ENCODE measurements at regions not wholly inside any gene's neighbourhood (a gene's known extent, or its start where the extent isn't known, plus 50 kb on each side); places are given as distances from the start of the nearest gene placed in this dataset.
"Not testable (repeated sequence)": the region's sequence is repeated elsewhere in the genome, so short reads cannot be mapped to it uniquely, and the experiment has no call there.

DNA sequence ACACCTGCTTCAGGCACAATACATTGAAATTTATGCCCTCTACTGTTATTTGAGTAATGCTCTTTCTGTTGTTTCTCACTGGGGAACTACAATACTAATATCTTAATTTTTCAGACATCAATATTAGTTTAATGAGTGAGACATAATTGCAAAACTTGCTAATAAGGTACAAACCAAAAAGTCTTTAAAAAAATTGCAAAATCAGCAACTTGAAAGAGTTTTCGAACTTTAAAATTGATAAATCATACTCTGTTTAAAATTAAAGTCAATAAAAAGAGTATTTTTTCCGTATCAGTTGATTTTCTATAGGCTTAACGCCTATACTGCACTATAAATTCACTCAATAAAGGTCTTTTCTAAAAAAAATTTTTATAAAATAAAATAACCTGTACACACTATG, 1735.9 kb upstream of the SEL1L start:
- DNase-seq (ENCODE audit: low read depth, low spot score): no peak

DNA sequence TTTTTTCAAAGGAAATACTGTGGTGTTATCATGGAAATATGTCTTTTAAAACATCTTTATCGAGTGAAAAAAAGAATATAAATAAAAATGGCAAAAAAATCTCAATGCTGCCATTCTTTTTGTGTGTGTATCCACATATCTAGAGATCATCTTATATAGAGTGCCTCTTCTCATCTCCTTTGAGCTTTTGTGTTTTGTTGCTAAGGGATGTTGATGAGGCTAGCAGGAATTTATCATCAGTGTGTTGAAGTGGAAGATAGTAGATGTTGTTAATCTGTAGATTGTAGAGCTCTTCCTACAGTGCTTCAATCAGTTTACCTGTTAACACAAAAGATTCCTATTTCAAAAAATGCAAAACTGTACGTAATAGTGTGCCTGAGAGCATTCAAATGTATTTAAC, 1738.0 kb upstream of the SEL1L start:
- no peak for DNase-seq (ENCODE audit: low read depth, low spot score)

DNA sequence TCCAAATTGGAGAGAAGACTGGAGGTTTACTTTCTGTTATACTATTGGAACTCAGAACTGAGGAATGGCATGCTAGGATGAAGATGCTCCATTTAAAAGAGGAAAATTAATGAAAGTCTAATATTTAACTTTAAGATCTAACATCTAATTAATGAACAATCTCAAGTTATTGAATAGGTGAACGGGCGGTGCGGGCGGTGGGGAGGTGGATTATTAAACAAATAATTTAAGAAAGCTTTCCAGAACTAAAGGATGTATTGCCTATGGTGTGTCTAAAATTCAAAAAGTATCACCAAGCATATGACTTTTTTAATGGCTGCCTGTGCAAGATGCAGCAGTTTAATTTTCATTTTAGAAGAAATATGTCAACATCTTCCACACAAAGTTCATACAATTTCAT, 1747.1 kb upstream of the SEL1L start:
- no peak for DNase-seq (ENCODE audit: low read depth, low spot score)

DNA sequence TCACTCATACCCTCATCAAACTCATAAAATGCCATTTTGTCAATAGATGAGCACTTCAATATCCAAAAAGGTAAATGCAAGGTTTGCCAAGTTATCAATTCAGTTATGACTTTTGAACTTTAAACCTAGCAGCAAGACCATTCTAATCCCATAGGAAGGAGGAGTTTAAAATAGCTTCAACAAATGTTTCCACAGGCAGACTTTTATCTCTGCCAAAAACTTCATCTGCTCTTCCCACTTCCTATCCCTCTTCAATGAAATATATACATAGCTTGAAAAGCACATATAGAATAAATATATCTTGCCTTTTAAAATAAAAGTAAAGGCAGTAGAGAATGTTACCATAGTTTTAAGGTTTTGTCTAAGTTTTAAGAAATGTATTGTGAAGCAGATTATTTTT, 1749.1 kb upstream of the SEL1L start:
- DNase-seq (ENCODE audit: low read depth, low spot score): no peak

DNA sequence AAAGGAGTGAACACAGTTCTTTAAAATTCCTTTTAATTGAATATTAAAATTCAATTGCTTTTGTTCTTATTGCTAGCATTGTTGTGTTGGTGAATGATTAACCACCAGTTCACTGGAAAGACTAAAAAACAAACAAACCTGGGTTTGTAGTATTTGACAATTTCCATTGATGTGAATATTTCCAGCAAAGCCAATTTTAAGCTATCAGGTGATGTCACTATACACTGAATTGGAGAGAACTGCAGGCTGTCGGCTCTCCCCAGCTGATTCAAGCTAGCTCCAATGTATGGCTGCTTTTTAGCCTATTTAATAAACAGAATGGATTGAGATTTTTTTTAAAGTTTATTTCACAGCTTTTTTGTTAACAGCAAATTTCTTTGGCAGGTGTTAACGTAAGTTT, 1753.6 kb upstream of the SEL1L start:
- no peak for DNase-seq (ENCODE audit: low read depth, low spot score)

DNA sequence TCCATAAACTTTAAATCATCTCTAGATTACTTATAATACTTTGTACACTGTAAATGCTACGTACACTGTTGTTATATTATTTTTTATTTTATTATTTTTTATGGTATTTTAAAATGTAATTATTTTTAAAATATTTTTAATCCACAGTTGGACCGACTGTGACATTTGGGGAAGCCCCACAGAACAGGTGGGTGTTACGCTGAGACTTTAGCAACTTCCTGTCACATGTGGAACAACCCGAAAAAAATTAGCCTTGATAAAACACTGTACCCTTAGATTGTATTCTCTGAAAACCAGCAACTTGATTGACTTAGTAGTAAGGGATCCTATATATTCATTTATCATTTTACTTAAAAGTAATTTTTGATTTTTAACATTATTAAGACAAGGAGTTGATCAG, 1755.7 kb upstream of the SEL1L start:
- DNase-seq (ENCODE audit: low read depth, low spot score): no peak

DNA sequence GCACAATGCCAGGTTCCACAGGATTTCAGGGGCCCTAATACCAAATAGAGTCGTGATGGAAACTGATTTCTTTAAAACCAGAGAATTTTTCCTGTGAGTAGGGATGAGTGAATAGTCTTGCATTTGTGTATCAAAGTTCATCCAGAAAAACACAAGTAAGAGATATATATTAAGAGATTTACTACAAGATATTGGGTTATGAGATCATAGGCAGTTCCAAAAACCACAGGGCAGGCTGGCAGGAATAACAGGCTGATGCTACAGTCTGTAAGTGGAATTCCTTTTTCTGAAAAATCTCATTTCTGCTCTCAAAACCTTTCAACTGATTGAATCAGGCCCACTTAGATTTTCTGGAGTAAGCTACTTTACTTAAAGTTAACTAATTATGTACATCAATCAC, 1756.2 kb upstream of the SEL1L start:
- no peak for DNase-seq (ENCODE audit: low read depth, low spot score)

DNA sequence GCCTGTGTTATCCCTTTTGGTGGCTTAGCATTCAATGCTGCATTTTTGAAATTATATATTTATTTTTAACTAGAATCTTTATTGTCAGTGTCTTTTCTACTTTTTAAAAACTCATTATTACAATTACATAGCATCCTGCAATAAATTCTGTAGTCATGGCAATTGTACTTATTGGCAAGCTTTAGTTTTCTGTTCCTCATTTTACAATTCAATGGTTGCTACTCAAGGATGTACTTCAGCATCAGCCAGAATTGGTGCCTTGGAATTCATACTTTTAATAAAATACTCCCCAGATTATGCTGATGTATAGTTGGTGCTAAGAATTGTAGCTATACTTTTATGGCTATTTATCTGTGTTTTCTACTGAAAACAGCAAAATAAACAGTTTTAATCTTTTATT, 1756.8 kb upstream of the SEL1L start:
- DNase-seq (ENCODE audit: low read depth, low spot score): no peak

DNA sequence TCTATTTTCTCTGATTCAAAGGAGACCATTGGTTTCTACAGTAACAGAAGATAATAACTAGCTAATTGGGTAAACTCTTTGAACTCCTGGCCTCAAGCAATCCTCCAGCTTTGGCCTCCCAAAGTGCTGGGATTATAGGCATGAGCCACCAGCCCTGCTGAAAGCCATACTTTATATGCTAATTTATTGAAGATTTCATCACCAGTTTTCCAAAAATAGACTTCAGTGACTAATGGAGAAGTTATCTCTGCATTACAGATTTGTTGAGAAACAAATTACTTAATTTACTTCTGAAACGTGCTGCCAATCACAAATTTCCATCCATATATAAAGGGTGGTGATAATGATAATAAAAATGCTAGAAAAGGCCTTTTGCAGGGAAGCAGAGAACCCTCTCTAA, 1758.1 kb upstream of the SEL1L start:
- no peak for DNase-seq (ENCODE audit: low read depth, low spot score)

DNA sequence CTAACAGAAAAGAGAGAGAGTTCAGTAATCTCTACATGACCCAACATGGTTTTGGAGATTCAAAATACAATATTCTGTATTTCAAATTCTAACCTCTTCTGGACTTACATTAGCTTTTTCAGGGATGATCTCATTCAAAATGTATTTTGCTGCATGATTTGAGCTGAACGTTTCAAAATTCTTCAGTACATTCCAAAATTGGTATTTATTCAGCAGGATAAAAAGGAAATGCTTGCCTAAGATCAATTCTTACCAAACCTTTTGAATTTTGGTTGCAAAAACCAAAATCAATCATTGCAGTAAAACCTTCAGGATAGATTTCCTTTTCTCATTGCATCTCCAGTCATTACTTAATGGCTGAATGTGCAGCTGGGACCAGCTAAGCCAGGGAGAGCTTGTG, 1761.3 kb upstream of the SEL1L start:
- DNase-seq (ENCODE audit: low read depth, low spot score): no peak

DNA sequence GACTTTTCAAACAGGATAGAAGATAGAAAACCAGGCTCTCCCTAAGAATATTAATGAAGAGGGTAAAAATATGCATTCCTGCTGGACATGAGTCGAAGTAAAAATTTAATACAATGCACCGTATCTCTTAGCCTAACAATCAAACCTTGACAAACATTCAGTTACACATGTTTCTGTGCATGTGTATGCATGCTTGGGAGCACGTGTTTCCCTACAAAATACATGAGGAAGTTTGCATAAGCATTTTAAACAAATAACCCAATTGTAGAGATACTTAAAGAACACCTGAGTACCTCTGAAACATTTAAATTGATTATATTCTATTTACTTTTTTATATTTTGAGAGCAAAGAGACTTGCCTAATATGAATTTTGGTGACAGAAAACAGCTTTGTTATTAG, 1763.7 kb upstream of the SEL1L start:
- DNase-seq (ENCODE audit: low read depth, low spot score): no peak

DNA sequence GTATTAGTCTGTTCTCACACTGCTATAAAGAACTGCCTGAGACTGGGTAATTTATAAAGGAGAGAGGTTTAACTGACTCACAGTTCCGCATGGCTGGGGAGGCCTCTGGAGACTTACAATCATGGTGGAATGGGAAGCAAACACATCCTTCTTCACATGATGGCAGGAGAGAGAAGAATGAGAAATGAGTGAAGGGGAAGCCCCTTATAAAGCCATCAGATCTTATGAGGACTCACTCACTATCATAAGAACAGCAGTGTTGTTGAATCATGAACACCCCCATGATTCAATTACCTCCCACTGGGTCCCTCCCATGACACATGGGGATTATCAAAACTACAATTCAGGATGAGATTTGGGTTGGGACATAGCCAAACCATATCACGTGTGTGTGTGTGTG, 1764.4 kb upstream of the SEL1L start:
- DNase-seq (ENCODE audit: low read depth, low spot score): not testable (repeated sequence)

DNA sequence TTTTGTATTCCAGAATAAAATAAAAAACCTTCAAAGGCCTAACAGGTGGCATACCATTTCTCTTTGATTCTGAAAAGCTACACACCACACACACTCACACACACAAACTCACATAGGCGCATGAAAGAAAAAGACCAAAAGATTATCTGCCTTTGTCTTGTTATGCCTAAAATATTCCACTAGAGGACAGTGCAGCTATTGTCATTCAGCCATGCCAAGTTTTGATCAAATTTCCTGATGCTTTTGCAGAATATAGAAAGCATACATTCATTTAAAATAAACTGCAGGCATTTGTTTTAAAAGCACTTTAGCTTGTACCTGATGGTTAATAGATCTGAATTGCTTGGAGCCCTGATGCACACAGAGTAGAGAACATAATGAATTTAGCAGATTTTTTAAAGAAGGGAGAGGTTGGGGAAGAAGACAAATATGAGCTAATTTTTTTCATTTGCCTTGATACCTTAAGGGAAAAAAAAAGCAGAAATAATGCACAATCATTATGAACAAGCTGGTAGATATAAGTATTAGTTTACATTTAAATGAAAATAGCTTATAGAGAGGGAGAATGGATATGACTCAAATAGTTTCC, 1766.9 kb upstream of the SEL1L start:
- DNase-seq (ENCODE audit: low read depth, low spot score): no peak

DNA sequence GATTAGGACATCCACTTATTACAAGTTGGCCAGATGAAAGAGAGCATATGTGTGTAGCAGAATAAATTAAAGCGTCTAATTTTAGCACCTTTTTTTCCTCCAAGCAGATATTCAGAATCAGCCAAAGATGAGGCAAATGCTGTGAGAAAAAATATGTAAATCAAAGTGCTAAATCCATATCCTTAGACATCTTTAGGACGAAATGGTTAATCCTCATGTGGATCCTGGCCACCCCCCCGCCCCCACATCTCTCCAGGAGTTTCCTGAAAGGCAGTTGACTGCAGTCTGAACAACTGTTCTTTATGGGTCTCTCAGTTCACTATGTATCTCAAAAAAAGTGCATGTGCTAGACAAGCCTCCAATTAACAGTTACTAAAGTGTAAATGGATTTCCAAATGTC, 1768.1 kb upstream of the SEL1L start:
- no peak for DNase-seq (ENCODE audit: low read depth, low spot score)

DNA sequence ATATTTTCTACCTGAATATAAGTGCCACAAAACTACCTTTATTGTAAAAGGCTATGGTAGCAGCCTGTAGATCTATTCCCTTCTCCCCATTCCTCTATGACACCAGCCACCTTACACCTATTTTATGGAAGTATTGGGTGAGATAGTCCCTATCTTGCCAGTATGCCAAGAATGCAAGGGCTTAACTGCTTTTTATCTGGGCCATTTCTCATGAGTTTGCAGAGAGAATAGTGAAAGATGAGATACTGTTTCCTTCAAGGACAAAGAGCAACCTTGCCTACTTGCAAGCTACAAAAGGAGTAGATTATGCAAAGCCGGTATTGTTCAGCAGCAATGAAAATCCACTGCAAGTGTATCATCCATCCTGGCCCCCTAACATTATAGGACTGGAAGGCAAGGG, 1775.6 kb upstream of the SEL1L start:
- DNase-seq (ENCODE audit: low read depth, low spot score): no peak

DNA sequence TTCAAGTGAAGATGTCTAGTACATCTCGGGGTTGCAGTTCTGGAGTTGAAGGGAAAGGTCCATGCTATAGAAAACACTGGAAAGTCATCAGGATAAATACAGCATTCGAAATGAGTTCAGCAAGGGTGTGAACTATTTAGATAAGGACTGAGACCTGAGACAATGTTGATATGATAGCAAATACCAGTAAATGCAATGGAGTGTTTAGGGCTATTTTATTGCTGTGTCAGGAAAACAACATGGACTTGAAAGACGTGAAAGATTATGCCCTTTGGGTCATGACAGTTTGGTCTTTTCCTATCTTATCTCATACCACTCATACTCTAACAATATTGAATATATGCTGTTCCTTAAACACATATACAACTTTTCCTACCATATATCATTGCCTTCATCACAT, 1776.2 kb upstream of the SEL1L start:
- no peak for DNase-seq (ENCODE audit: low read depth, low spot score)

DNA sequence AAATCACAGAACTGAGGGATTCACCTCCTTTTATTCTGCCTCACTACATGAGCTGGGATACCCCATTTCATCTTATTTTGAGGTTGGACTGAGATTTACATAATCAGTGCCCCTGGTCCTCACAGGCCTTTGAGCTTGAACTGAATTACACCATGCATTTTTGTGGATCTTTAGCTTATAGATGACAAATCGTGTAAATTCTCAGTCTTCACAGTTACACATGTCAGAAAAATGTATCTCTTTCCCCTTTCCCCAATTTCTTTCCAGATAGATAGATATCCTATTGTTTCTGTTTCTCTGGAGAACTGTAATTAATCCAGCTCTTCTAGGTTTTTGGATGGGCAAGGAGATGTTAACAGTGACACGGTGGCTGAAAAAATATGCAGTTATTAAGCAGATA, 1778.9 kb upstream of the SEL1L start:
- no peak for DNase-seq (ENCODE audit: low read depth, low spot score)

DNA sequence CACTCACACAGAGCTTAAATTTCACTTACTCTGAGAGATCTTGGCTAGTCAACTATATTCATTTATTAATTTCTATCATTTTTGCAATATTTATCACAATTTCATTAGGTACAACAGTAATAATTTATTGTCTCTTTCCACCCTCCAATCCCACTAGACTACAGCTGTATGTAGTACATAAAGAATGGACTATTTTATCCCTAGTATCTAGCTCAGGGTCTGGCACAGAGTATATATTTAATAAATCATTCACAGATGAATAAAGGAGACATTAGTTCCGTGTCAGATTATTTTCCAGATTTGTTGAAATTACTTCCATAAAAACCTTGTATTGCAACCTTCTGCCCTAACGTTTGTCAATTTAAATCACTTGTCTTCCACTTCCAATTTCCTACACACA, 1781.1 kb upstream of the SEL1L start:
- DNase-seq (ENCODE audit: low read depth, low spot score): no peak

DNA sequence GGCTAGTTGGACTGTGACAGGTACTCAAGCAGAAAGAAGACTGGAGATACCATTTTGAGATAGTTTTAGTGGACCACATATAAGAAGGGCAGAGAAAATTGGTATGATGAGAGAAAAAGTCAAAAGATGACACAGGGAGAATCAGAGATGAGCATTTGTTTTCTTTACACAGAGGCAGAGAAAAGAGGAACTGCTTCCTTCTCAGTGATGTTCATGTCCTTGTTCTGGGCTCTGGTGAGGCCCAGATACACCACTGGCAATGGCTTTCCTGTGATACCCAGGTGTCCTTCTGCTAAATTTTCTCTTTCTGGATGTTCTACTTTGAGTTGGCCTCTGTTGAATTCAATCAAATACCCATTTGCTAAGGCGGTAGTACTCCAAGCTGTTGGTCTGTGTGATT, 1782.7 kb upstream of the SEL1L start:
- DNase-seq (ENCODE audit: low read depth, low spot score): no peak

DNA sequence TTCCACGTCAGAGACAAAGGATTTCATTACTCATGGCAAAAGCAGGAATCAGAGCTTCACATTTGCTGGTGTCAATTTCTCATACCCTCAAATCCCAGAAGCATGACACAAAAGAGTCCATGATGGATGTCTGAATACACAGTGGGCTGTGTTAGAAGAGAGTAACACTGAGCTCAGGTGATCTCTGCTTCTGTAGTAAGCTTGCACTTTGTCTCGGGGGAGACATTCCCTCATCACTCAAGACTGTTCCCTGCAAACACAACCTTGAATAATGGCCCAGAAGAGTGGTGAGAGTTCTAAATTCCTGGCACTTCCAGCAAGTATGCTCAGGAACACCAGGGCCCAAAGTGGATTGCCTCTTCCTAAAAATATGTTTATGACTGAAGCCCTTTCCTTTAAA, 1787.2 kb upstream of the SEL1L start:
- no peak for DNase-seq (ENCODE audit: low read depth, low spot score)

DNA sequence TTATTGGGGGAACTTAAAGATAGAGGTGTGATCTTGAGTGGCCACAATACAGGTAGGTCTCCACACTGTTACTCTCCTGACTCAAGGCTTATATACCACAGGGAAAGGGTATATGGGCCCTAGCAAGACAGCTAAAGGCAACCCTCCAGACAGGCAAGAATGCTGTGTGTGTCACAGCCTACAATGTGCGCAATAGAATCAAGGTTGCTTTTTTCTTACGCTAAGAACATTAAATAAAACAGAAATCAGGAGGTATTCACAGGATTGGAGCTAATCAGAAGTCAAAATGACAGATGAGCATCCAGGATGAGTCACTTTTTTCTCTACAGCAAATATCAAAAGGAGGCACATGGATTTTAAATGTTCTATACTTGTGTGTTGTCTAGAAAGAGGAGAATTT, 1797.9 kb upstream of the SEL1L start:
- no peak for DNase-seq (ENCODE audit: low read depth, low spot score)

DNA sequence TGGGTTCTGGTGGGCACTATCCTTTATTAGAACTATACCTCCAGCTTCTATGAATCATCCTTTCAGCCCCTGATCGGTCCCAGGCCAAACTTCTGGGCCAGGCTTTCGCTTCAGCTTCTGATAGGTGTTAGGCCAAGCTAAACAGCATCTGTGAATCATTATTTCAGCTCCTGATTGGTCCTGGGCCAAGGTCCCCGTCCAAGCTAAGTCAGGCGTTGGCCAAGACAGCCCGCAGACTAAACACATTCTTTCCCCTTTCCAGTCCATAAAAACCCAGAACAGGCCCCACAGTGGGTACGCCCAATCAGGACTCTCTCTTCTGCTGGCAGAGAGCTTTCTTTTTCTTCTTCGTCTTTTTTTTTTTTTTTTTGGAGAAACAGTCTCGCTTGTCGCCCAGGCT, 1808.9 kb upstream of the SEL1L start:
- DNase-seq (ENCODE audit: low read depth, low spot score): no peak

DNA sequence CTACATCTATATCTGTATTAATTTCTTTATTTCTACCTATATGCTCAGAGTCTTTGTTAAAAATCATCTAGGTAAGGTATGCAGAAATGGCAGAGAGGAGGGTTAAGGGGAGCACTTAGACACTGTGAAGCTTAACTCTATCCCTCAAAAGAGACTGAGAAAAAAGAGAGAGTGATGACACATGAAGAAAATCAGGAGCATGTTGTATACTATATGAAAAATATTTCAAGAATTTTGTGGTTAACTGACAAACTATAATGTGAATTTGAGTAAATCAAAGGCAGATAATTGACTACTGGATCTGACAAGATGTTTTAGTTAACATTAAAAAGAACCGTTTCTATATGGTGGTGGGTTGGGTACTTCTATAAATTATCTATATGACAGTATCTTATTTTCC, 1814.2 kb upstream of the SEL1L start:
- DNase-seq (ENCODE audit: low read depth, low spot score): no peak

DNA sequence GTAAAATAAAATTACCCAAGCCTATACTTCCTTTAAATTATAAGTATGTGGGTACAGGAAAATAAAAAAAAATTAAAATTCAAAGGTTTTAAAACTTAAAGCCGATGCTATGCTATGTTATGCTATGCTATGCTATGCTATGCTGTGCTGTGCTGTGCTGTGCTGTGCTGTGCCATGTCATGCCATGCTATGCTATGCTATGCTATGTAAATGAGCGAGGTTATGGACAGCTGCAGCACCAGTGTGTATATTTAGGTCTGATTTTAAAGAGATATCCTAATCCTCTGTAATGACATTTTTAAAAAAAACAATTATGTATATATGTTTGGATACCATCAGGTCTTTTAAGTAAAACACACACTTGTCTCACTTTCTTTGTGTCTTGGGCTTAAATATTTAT, 1822.0 kb upstream of the SEL1L start:
- no peak for DNase-seq (ENCODE audit: low read depth, low spot score)
